ENCODE measurements at regions not wholly inside any gene's neighbourhood (a gene's known extent, or its start where the extent isn't known, plus 50 kb on each side); places are given as distances from the start of the nearest gene placed in this dataset.

GRCh38 chr5:5793242-5794117 is 371.0 kb downstream of the ICE1 start:
- Histone ChIP-seq H3K9ac (ENCODE audit: low read length) (no peak overlapping the region), H2AFZ (ENCODE audit: low read length) (no peak overlapping the region), H3K79me2 (ENCODE audit: insufficient read depth, low read length) (no peaks in the 10 kb centered on the region), H3K4me1 (ENCODE audit: insufficient read depth, low read length, severe bottlenecking) (no peaks in the 10 kb centered on the region), H3K9me2 (ENCODE audit: low read depth, low read length) (no peaks in the 10 kb centered on the region), H3K4me3 (ENCODE audit: low read depth, low read length, poor library complexity, severe bottlenecking) (no peak overlapping the region), H4K20me1 (ENCODE audit: insufficient read depth, low read length) (no peaks in the 10 kb centered on the region), H3K27me3 (ENCODE audit: insufficient read depth, low read length) (no peaks in the 10 kb centered on the region), H3K36me3 (ENCODE audit: insufficient read depth, low read length) (no peaks in the 10 kb centered on the region), H3K4me2 (ENCODE audit: low read length) (no peak overlapping the region), H3K9me3 (ENCODE audit: low read length) (no peaks in the 10 kb centered on the region), H3F3A (ENCODE audit: insufficient read depth, low read length) (no peaks in the 10 kb centered on the region), H3K27ac (ENCODE audit: low read depth, low read length, poor library complexity, severe bottlenecking) (no peak overlapping the region)
- no peak for TF ChIP-seq CTCF (IDR thresholded peaks at IDR 0.05; ENCODE audit: low read length)
- TF ChIP-seq EZH2 (IDR thresholded peaks at IDR 0.05; ENCODE audit: borderline replicate concordance, low read length) = no peak

- Histone ChIP-seq H3K9me2 (ENCODE audit: low read depth, low read length) (no peaks in the 10 kb centered on the region), H4K20me1 (ENCODE audit: insufficient read depth, low read length) (no peaks in the 10 kb centered on the region), H3K4me2 (ENCODE audit: low read length) (no peak overlapping the region), H3K79me2 (ENCODE audit: insufficient read depth, low read length) (no peaks in the 10 kb centered on the region), H3K36me3 (ENCODE audit: insufficient read depth, low read length) (no peaks in the 10 kb centered on the region), H2AFZ (ENCODE audit: low read length) (no peak overlapping the region), H3K9me3 (ENCODE audit: low read length) (no peaks in the 10 kb centered on the region), H3K27me3 (ENCODE audit: insufficient read depth, low read length) (no peaks in the 10 kb centered on the region), H3K9ac (ENCODE audit: low read length) (no peak overlapping the region), H3F3A (ENCODE audit: insufficient read depth, low read length) (no peaks in the 10 kb centered on the region), H3K4me3 (ENCODE audit: low read depth, low read length, poor library complexity, severe bottlenecking) (no peak overlapping the region), H3K27ac (ENCODE audit: low read depth, low read length, poor library complexity, severe bottlenecking) (no peak overlapping the region), H3K4me1 (ENCODE audit: insufficient read depth, low read length, severe bottlenecking) (no peaks in the 10 kb centered on the region)
- TF ChIP-seq CTCF (IDR thresholded peaks at IDR 0.05; ENCODE audit: low read length) (no peak), EZH2 (IDR thresholded peaks at IDR 0.05; ENCODE audit: borderline replicate concordance, low read length) (no peak)
Measured at GRCh38 chr5:5792106-5792505, 369.6 kb downstream of the ICE1 start.

- H3K9me2 ChIP-seq (ENCODE audit: low read depth, low read length) = no peaks in the 10 kb centered on the region
- H3K4me2 ChIP-seq (ENCODE audit: low read length) = no peak overlapping the region
- H3K9me3 ChIP-seq (ENCODE audit: low read length) = no peaks in the 10 kb centered on the region; the same call in 1 of the 2 replicates
- no peaks in the 10 kb centered on the region for H4K20me1 ChIP-seq (ENCODE audit: insufficient read depth, low read length)
- H3K27ac ChIP-seq (ENCODE audit: low read depth, low read length, poor library complexity, severe bottlenecking) = no peak overlapping the region
- no peak overlapping the region for H3K9ac ChIP-seq (ENCODE audit: low read length)
- H3K4me1 ChIP-seq (ENCODE audit: insufficient read depth, low read length, severe bottlenecking) = no peaks in the 10 kb centered on the region
- no peaks in the 10 kb centered on the region for H3F3A ChIP-seq (ENCODE audit: insufficient read depth, low read length)
- no peak for TF ChIP-seq EZH2 (IDR thresholded peaks at IDR 0.05; ENCODE audit: borderline replicate concordance, low read length)
- TF ChIP-seq CTCF (IDR thresholded peaks at IDR 0.05; ENCODE audit: low read length) = no peak
- H3K36me3 ChIP-seq (ENCODE audit: insufficient read depth, low read length) = no peaks in the 10 kb centered on the region
- no peaks in the 10 kb centered on the region for H3K79me2 ChIP-seq (ENCODE audit: insufficient read depth, low read length)
- no peak overlapping the region for H3K4me3 ChIP-seq (ENCODE audit: low read depth, low read length, poor library complexity, severe bottlenecking)
- H2AFZ ChIP-seq (ENCODE audit: low read length) = no peak overlapping the region
- no peaks in the 10 kb centered on the region for H3K27me3 ChIP-seq (ENCODE audit: insufficient read depth, low read length)
Measured at GRCh38 chr5:5788793-5789192, 366.3 kb downstream of the ICE1 start.
